ENCODE measurements at regions not wholly inside any gene's neighbourhood (a gene's known extent, or its start where the extent isn't known, plus 50 kb on each side); places are given as distances from the start of the nearest gene placed in this dataset.

- TF ChIP-seq, protein P1, sequence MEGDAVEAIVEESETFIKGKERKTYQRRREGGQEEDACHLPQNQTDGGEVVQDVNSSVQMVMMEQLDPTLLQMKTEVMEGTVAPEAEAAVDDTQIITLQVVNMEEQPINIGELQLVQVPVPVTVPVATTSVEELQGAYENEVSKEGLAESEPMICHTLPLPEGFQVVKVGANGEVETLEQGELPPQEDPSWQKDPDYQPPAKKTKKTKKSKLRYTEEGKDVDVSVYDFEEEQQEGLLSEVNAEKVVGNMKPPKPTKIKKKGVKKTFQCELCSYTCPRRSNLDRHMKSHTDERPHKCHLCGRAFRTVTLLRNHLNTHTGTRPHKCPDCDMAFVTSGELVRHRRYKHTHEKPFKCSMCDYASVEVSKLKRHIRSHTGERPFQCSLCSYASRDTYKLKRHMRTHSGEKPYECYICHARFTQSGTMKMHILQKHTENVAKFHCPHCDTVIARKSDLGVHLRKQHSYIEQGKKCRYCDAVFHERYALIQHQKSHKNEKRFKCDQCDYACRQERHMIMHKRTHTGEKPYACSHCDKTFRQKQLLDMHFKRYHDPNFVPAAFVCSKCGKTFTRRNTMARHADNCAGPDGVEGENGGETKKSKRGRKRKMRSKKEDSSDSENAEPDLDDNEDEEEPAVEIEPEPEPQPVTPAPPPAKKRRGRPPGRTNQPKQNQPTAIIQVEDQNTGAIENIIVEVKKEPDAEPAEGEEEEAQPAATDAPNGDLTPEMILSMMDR (IDR thresholded peaks at IDR 0.05) = no peak
- no peaks in the 10 kb centered on the region for H3K4me1 ChIP-seq (ENCODE audit: control insufficient read depth in 1 of 2, low read depth in 2 of 2)
- H3K9me3 ChIP-seq = no peaks in the 10 kb centered on the region
- ATAC-seq (ENCODE audit: insufficient number of reproducible peaks, low FRiP score, low read depth) (no peak), DNase-seq (ENCODE audit: low spot score) (no peak)
- no peak overlapping the region for H3K27ac ChIP-seq
- no peaks in the 10 kb centered on the region for H3K27me3 ChIP-seq (replicated peaks; ENCODE audit: insufficient read depth)
- H3K36me3 ChIP-seq = no peaks in the 10 kb centered on the region
- H3K4me3 ChIP-seq = no peak overlapping the region
These were observed 760.7 kb downstream of the GALR1 start for GRCh38 chr18:78010363-78010762.

GRCh38 chr18:78017869-78018268 is 768.2 kb downstream of the GALR1 start:
- H3K4me1 ChIP-seq (ENCODE audit: control insufficient read depth in 1 of 2, low read depth in 2 of 2) = no peaks in the 10 kb centered on the region
- H3K36me3 ChIP-seq = no peaks in the 10 kb centered on the region
- ATAC-seq (ENCODE audit: insufficient number of reproducible peaks, low FRiP score, low read depth) = no peak
- H3K4me3 ChIP-seq = no peak overlapping the region
- H3K9me3 ChIP-seq = no peaks in the 10 kb centered on the region
- TF ChIP-seq, protein P1 (IDR thresholded peaks at IDR 0.05) = no peak
- no peak overlapping the region for H3K27ac ChIP-seq
- DNase-seq (ENCODE audit: low spot score) = no peak
- H3K27me3 ChIP-seq (replicated peaks; ENCODE audit: insufficient read depth) = no peaks in the 10 kb centered on the region

GRCh38 chr18:78021196-78021595 is 771.5 kb downstream of the GALR1 start:
- Histone ChIP-seq H3K27ac (no peak overlapping the region), H3K9me3 (no peaks in the 10 kb centered on the region), H3K4me1 (ENCODE audit: control insufficient read depth in 1 of 2, low read depth in 2 of 2) (no peaks in the 10 kb centered on the region), H3K36me3 (no peaks in the 10 kb centered on the region), H3K4me3 (no peak overlapping the region), H3K27me3 (replicated peaks; ENCODE audit: insufficient read depth) (no peaks in the 10 kb centered on the region)
- TF ChIP-seq, protein P1 (IDR thresholded peaks at IDR 0.05) = no peak
- DNase-seq (ENCODE audit: low spot score) = no peak
- ATAC-seq (ENCODE audit: insufficient number of reproducible peaks, low FRiP score, low read depth) = no peak

DNA sequence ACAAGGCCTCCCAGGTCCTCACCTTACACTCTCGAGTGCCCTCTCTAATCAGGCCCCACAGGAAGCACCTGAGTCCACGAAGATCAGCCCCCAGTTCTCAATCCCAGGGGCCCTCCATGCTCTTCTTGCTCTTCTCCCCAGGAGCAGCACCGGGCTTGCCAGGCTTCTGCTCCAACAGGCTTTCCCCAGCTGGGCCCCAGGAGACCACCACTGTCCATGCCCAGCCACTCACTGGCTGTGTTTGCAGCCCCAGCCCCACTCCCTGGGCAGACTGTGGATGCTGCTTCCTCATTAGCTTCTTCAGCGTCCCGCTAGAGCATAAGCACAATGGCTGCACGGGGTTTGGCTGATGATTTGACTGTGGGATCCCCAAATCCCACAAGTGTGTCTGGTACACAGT is 781.9 kb downstream of the GALR1 start:
- H3K27ac ChIP-seq = no peak overlapping the region

GRCh38 chr18:78031991-78032390 is 782.3 kb downstream of the GALR1 start:
- H3K4me3 ChIP-seq = no peak overlapping the region

More for the DNA sequence above, 781.9 kb downstream of the GALR1 start:
- Histone ChIP-seq H3K4me1 (ENCODE audit: control insufficient read depth in 1 of 2, low read depth in 2 of 2) (no peaks in the 10 kb centered on the region), H3K27me3 (replicated peaks; ENCODE audit: insufficient read depth) (no peaks in the 10 kb centered on the region), H3K9me3 (no peaks in the 10 kb centered on the region), H3K36me3 (no peaks in the 10 kb centered on the region), H3K4me3 (no peak overlapping the region)
- no peak for ATAC-seq (ENCODE audit: insufficient number of reproducible peaks, low FRiP score, low read depth)
- DNase-seq (ENCODE audit: low spot score) = no peak
- TF ChIP-seq, protein P1 (IDR thresholded peaks at IDR 0.05) = no peak

More at GRCh38 chr18:78031991-78032390, 782.3 kb downstream of the GALR1 start:
- Histone ChIP-seq H3K4me1 (ENCODE audit: control insufficient read depth in 1 of 2, low read depth in 2 of 2) (no peaks in the 10 kb centered on the region), H3K27ac (no peak overlapping the region), H3K36me3 (no peaks in the 10 kb centered on the region), H3K9me3 (no peaks in the 10 kb centered on the region), H3K27me3 (replicated peaks; ENCODE audit: insufficient read depth) (no peaks in the 10 kb centered on the region)
- ATAC-seq (ENCODE audit: insufficient number of reproducible peaks, low FRiP score, low read depth) = no peak
- TF ChIP-seq, protein P1 (IDR thresholded peaks at IDR 0.05) = no peak
- DNase-seq (ENCODE audit: low spot score) = no peak
